ENCODE measurements at regions not wholly inside any gene's neighbourhood (a gene's known extent, or its start where the extent isn't known, plus 50 kb on each side); places are given as distances from the start of the nearest gene placed in this dataset.

DNA sequence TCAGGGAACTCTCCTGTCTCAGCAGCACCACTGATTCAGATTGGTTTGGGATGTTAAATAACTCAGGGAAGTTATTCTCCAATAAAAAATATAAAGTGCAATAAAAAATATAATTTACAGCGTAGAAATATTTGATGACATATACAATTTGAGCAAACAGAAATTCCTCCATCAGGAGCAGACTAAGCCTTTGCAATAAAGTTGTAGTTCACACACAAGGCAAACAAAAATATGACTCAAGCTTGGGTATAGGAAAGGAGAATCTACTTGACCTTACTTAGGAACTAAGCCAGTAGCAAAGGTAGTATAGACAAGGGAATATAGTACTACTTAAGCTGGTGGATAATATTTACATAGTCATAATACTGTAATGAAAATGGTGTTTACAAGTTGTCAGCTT lies 264.1 kb downstream of the KIF21A start:
- TF ChIP-seq POLR2AphosphoS5 (IDR thresholded peaks at IDR 0.05; ENCODE audit: low read depth, low read length) = no peak
- no peak for TF ChIP-seq POLR2A (IDR thresholded peaks at IDR 0.05; ENCODE audit: low read depth, low read length)
